IMR-90 (cell line): ENCODE measurements at regions not wholly inside any gene's neighbourhood (a gene's known extent, or its start where the extent isn't known, plus 50 kb on each side); places are given as distances from the start of the nearest gene placed in this dataset.

Source experiments
- ATAC-seq: fragments of 200-7000 bp; cut with Tn5 transposase; 2 replicates; pipeline ENCODE4 v1.9.1; 2020; ENCODE audit warnings: low read depth, mild to moderate bottlenecking, moderate library complexity
- BruUV-seq: library from RNA; stranded (reverse); fragments of 400-500 nt; replicated peaks from 2 replicates; lab custom pipeline; 2021; lab: Mats Ljungman, UMichigan
- CTCF ChIA-PET: fragments of 300-600 bp; formaldehyde crosslinking; extraction: SDS; loops from one replicate; lab custom pipeline; 2021; ENCODE audit warnings: antibody characterized with exemption; lab: Yijun Ruan, JAX
- POLR2A ChIA-PET: fragments of 300-600 bp; sonication (Branson Sonifier 250); formaldehyde crosslinking; loops from one replicate; lab custom pipeline; 2022; ENCODE audit warnings: antibody characterized with exemption; ENCODE audit not compliant: unreplicated experiment; lab: Charles Lee
- DNase-seq: peaks from one replicate; pipeline ENCODE4 v3.0.0; 2013
- H2AFZ ChIP-seq: replicated peaks from 2 replicates; pipeline ENCODE3; 2013; ENCODE audit warnings: low read length, mild to moderate bottlenecking; ENCODE audit not compliant: poor library complexity
- H2AK5ac ChIP-seq: 2 replicates; pipeline ENCODE4 v1.6.1; 2013; ENCODE audit warnings: low read depth, low read length, inconsistent platforms
- H2AK9ac ChIP-seq: replicated peaks from 2 replicates; pipeline ENCODE3; 2013; ENCODE audit warnings: mild to moderate bottlenecking, low read depth, low read length, moderate library complexity; ENCODE audit not compliant: poor library complexity
- H2BK120ac ChIP-seq: 2 replicates; pipeline ENCODE4 v1.6.1; 2013; ENCODE audit warnings: low read depth, low read length, inconsistent platforms
- H2BK15ac ChIP-seq: 3 replicates; pipeline ENCODE4 v1.6.1; 2013; ENCODE audit warnings: low read depth, low read length, inconsistent platforms
- H2BK20ac ChIP-seq: 2 replicates; pipeline ENCODE4 v1.6.1; 2013; ENCODE audit warnings: low read depth, mild to moderate bottlenecking, inconsistent platforms, low read length, moderate library complexity
- H2BK5ac ChIP-seq: 2 replicates; pipeline ENCODE4 v1.6.1; 2013; ENCODE audit warnings: mild to moderate bottlenecking, low read depth, low read length, inconsistent platforms; ENCODE audit not compliant: poor library complexity, severe bottlenecking
- H3K14ac ChIP-seq: replicated peaks from 2 replicates; pipeline ENCODE4 v1.6.1; 2013; ENCODE audit warnings: low read depth, low read length, inconsistent platforms
- H3K18ac ChIP-seq: 2 replicates; pipeline ENCODE4 v1.6.1; 2013; ENCODE audit warnings: low read depth, low read length, control low read depth
- H3K23ac ChIP-seq: 2 replicates; pipeline ENCODE4 v1.6.1; 2013; ENCODE audit warnings: low read depth, low read length, inconsistent platforms
- H3K27ac ChIP-seq: 2 replicates; pipeline ENCODE4 v1.5.1; 2013; ENCODE audit warnings: mild to moderate bottlenecking, control low read depth, low read length; ENCODE audit not compliant: insufficient read depth
- H3K27me3 ChIP-seq: 2 replicates; pipeline ENCODE4 v1.6.1; 2013; ENCODE audit warnings: low read length; ENCODE audit not compliant: control insufficient read depth, insufficient read depth
- H3K36me3 ChIP-seq: 2 replicates; pipeline ENCODE4 v1.6.1; 2013; ENCODE audit warnings: low read length, mixed read lengths; ENCODE audit not compliant: control insufficient read depth, insufficient read depth
- H3K4ac ChIP-seq: 2 replicates; pipeline ENCODE4 v1.6.1; 2013; ENCODE audit warnings: low read depth, low read length, inconsistent platforms
- H3K4me1 ChIP-seq: 2 replicates; pipeline ENCODE4 v1.6.1; 2013; ENCODE audit warnings: low read length, mixed read lengths; ENCODE audit not compliant: control insufficient read depth, insufficient read depth
- H3K4me2 ChIP-seq: 2 replicates; pipeline ENCODE4 v1.6.1; 2013; ENCODE audit warnings: low read depth, mild to moderate bottlenecking, control low read depth, low read length, moderate library complexity
- H3K4me3 ChIP-seq: 2 replicates; pipeline ENCODE4 v1.5.1; 2013; ENCODE audit warnings: low read depth, mild to moderate bottlenecking, control low read depth, low read length, moderate library complexity; ENCODE audit not compliant: insufficient read depth
- H3K56ac ChIP-seq: 2 replicates; pipeline ENCODE4 v1.6.1; 2013; ENCODE audit warnings: low read length, inconsistent platforms; ENCODE audit not compliant: insufficient read depth; ENCODE audit errors: extremely low read depth
- H3K79me1 ChIP-seq, 2 experiments: 2 replicates each; pipeline ENCODE4 v1.6.1; 2013; ENCODE audit warnings: low read length in 2 of 2, inconsistent platforms in 1 of 2, low read depth in 1 of 2
- H3K9ac ChIP-seq: 2 replicates; pipeline ENCODE4 v1.6.1; 2013; ENCODE audit warnings: low read depth, low read length, control low read depth
- H3K9me1 ChIP-seq: 2 replicates; pipeline ENCODE4 v1.6.1; 2013; ENCODE audit warnings: low read length, inconsistent platforms; ENCODE audit not compliant: insufficient read depth
- H3K9me3 ChIP-seq: 2 replicates; pipeline ENCODE4 v1.6.1; 2013; ENCODE audit warnings: low read length; ENCODE audit not compliant: control insufficient read depth, insufficient read depth
- H4K20me1 ChIP-seq: 2 replicates; pipeline ENCODE4 v1.6.1; 2013; ENCODE audit warnings: low read length, inconsistent platforms; ENCODE audit not compliant: insufficient read depth
- H4K5ac ChIP-seq: 2 replicates; pipeline ENCODE4 v1.6.1; 2013; ENCODE audit warnings: mild to moderate bottlenecking, low read depth, low read length, control low read depth
- H4K8ac ChIP-seq, 2 experiments: 2 replicates each; pipeline ENCODE4 v1.6.1; 2013; ENCODE audit warnings: low read depth in 2 of 2, low read length in 2 of 2, control low read depth in 1 of 2, inconsistent platforms in 1 of 2
- H4K91ac ChIP-seq: 2 replicates; pipeline ENCODE4 v1.6.1; 2013; ENCODE audit warnings: low read depth, low read length, inconsistent platforms; ENCODE audit not compliant: insufficient read depth
- BHLHE40 ChIP-seq: fragments of 150-350 bp; IDR thresholded peaks from 2 replicates; pipeline ENCODE4 v1.6.1; 2016; ENCODE audit warnings: mild to moderate bottlenecking, low read depth, low read length
- RCOR1 ChIP-seq: IDR thresholded peaks from 2 replicates; pipeline ENCODE4 v1.6.1; 2012; ENCODE audit warnings: mild to moderate bottlenecking, low read length, improper control_type of control experiment; ENCODE audit not compliant: insufficient replicate concordance
- WGBS, 2 experiments: methylation state at CpG; one replicate each; pipeline versions ENCODE4 v1.1.5 to v1.1.7; 2013; ENCODE audit warnings: missing lambda C conversion rate in 2 of 2; ENCODE audit not compliant: insufficient read length in 1 of 2; ENCODE audit errors: extremely low coverage in 2 of 2; 5-methylcytosine and 5-hydroxymethylcytosine counted together
- dilution Hi-C: fragments of 300-500 bp; cut with HindIII; formaldehyde crosslinking; loops from one replicate; pipeline ENCODE4 v1.14.3; 2018; ENCODE audit warnings: low sequenced_read_pairs; ENCODE audit not compliant: unreplicated experiment
- in situ Hi-C: fragments of 300-500 bp; cut with MboI; formaldehyde crosslinking; loops from 3 replicates; pipeline ENCODE4 v1.14.3; 2019; ENCODE audit warnings: low sequenced_read_pairs, inconsistent platforms, mixed read lengths
- intact Hi-C: fragments of 100-400 bp; cut with micrococcal nuclease; formaldehyde crosslinking; loops from 2 replicates; pipeline ENCODE4 v1.10.0; 2022

DNA sequence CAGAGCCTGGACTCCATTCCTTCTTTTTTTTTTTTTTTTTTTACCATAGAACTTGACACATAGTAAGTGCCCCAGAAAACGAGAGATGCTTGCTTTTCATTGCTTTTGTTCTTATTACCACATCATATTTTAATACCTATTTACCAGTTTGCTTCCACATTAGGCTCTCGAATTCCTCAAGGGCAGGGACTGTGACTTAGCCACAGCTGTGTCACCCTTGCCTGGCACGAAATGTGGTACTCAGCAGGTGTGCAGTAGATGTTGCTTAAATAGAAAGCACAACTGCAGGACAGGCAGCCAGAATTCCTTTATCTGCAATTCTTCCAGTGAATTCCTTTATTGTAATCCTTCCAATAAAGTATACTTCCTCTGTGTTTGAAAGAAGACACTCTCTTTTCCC, 393.0 kb downstream of the HAPSTR1 start:
- TF ChIP-seq BHLHE40 (no peak), RCOR1 (no peak)
- no peaks in the 10 kb centered on the region for H4K20me1 ChIP-seq
- ChIA-PET CTCF (no interaction called here), POLR2A (no interaction called here)
- H3K9ac ChIP-seq: no peak overlapping the region
- no peak overlapping the region for H3K56ac ChIP-seq
- no peak overlapping the region for H3K4me3 ChIP-seq
- H2AFZ ChIP-seq: no peak overlapping the region
- no peak overlapping the region for H3K14ac ChIP-seq
- dilution Hi-C loops: no loop called here
- H3K27me3 ChIP-seq: no peaks in the 10 kb centered on the region
- H4K91ac ChIP-seq: no peak overlapping the region
- DNase-seq (no peak), ATAC-seq (no peak)
- H3K36me3 ChIP-seq: no peaks in the 10 kb centered on the region
- no CpG with 5 or more reads among the region's 3 CpGs for WGBS, 2 experiments
- no peak overlapping the region for H2BK120ac ChIP-seq
- no peak overlapping the region for H3K18ac ChIP-seq
- H3K27ac ChIP-seq: no peak overlapping the region
- no peak overlapping the region for H2AK5ac ChIP-seq
- no peak overlapping the region for H2BK15ac ChIP-seq
- H4K8ac ChIP-seq: no peak overlapping the region
- no peaks in the 10 kb centered on the region for H3K9me1 ChIP-seq
- no peak overlapping the region for H3K4ac ChIP-seq
- intact Hi-C loops: no loop called here
- no peak overlapping the region for H3K23ac ChIP-seq
- H3K79me1 ChIP-seq: no peaks in the 10 kb centered on the region
- H3K4me1 ChIP-seq: no peaks in the 10 kb centered on the region
- peaks cover 11% of the 10 kb centered on the region for H3K9me3 ChIP-seq
- no peak overlapping the region for H2BK5ac ChIP-seq
- no peak overlapping the region for H4K5ac ChIP-seq
- BruUV-seq: no TSS peak
- no peak overlapping the region for H2AK9ac ChIP-seq
- in situ Hi-C loops: no loop called here
- H3K4me2 ChIP-seq: no peak overlapping the region
- H2BK20ac ChIP-seq: no peak overlapping the region
